DMS153 treated with DMSO at 0.1 percent for 48 hours (cell line): ENCODE measurements at regions not wholly inside any gene's neighbourhood (a gene's known extent, or its start where the extent isn't known, plus 50 kb on each side); places are given as distances from the start of the nearest gene placed in this dataset.
"Not testable (repeated sequence)": the region's sequence is repeated elsewhere in the genome, so short reads cannot be mapped to it uniquely, and the experiment has no call there.

Experiments used
- DNase-seq: peaks from one replicate; lab custom pipeline; 2025; ENCODE audit not compliant: unreplicated experiment; lab: John Stamatoyannopoulos, UW

DNA sequence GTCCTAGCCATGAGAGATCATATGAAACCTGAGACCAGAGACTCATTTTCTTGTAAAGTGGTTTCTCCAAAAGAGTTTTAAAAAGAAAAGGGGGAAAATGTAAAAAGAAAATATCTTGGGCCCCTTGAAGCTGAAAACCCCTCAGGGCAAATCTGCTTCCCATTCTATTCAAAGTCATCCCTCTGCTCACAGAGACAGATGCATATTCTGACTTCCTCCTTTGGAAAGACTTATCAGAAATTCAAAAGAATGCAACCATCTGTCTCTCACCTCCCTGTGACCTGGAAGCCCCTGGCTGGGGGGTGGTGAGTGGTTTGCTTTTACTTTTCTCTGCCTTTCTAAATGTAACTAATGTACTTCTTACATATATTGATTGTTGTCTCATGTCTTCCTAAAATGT is 1154.8 kb downstream of the NSUN3 start:
- DNase-seq, result no peak

DNA sequence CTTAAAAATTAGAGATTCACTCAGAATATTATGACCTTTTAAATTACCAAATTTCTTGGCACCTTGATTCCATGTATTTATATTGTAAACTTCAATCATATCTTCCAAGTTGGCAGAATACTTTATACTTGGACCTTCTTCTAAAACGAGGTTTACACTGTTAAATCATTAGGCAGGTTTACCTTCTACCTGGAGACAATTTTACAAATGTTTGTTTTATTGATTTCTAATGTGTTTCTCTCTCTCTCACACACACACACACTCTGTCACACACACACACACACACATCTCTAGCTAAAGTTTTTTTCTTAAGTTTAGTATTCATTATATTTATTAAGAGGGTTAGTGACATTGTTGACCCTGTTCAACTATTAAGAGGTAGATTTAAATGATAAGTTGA is 1155.6 kb downstream of the NSUN3 start:
- no peak for DNase-seq

DNA sequence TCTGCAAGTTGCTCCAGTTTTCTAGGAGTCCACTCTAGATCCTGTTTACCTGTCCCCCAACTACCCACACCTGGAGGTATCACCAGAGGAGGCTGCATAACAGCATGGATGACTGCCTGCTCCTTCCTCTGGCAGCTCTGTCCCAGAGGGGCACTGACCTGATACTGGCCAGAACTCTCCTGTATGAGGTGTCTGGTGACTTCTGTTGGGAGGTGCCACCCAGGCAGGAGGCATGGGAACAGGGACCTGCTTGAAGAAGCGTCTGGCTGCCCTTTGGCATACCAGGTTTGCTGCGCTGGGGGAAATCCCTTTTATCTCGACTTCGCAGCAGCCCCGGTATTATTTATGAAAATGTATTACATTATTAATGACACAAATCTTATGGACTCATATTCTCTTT is 1163.6 kb downstream of the NSUN3 start:
- no peak for DNase-seq

GRCh38 chr3:95227092-95227491 is 1164.2 kb downstream of the NSUN3 start:
- no peak for DNase-seq

- DNase-seq, result no peak
Measured at GRCh38 chr3:95228416-95228815, 1165.6 kb downstream of the NSUN3 start.

DNA sequence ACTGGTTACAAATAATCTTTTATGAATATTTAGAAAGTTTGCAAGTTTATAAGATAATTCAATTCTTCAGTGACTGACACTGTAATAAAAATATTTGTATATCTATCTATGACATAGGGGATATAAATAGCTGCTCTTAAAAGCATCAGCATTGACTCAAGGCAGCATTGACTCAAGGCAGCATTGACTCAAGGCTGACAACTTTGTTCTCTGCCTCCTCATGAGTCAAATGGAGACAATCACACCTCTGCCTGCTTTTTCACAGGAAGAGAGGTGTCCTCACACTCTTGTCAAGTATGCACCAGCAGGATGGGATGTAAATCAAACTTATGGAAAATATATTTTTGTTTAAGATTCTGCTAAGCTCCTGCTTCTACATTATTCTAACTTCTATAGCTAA is 1173.1 kb downstream of the NSUN3 start:
- DNase-seq, result no peak

DNA sequence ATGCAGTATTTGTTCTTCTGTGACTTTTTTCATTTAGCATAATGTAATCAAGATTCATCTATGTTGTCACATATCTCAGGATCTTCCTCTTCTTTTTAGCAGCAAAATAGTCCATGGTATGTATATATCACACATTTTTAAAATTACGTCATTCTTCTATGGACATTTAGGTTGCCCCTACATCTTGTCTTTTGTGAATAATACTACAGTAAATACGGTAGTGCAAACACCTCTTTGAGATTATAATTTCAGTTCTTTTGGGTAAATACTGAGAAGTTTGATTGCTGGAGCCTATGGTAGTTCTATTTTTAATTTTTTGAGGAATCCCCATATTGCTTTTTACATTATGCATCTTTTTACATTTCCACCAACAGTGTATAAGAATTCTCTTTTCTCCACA is 1174.9 kb downstream of the NSUN3 start:
- no peak for DNase-seq

DNA sequence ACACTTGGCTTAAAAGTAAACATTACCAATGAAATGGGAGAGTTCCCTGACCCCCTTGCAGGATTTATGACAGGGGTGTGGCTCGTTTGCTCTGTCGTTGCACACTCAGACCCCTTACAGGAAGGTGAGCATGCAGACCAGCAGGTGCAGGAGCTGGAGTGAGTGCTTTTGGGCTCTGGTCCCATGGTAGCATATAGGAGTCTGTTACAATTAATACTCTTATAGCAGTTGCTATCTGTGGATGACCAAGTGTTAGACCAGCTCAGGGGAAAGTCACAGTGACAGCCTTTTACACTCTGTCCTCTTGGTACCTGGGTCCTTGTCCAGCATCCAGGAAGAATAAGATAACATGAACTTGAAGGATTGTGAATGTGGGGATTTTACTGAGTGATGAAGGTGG is 1177.5 kb downstream of the NSUN3 start:
- DNase-seq, result no peak

- DNase-seq, result not testable (repeated sequence)
Measured at GRCh38 chr3:95241256-95241655, 1178.4 kb downstream of the NSUN3 start.

- no peak for DNase-seq
Measured at GRCh38 chr3:95246413-95246812, 1183.6 kb downstream of the NSUN3 start.

DNA sequence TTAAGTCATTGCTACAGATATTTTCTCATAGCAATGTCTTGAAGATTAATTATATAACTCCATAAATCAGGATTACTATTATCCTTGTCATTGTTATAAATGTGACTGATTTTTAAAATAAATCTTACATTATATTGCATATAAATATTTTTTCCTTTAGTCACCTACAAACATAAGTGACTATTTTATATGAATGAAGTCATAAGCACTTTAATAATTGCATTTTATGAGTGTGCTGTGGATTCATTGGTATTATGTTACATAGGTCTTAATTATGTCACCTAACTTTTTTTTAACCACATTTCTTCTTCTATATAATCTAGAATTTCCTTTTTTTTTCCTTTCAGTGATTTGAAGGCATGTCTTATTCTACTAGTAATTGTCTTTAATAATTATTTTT is 1191.2 kb downstream of the NSUN3 start:
- DNase-seq, result no peak

GRCh38 chr3:95254758-95255157 is 1191.9 kb downstream of the NSUN3 start:
- no peak for DNase-seq

DNA sequence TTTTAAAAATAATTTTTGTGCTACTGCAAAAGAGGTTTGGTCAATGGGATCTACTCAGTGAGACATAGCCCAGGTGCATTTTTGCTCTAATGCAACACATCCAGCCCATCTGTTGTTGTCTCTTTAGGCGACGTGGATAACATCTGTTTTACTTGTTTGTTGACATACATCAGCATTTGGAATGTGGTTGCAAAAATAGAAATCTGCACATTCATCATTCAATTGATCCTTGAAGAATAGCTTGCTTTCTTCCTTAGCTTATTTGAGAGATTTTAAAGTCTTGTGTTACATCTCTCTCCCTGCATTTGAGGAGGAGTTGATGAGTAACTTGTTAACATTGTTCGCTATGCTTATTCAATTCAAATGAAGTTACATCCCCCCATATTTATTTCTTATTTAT is 1202.3 kb downstream of the NSUN3 start:
- DNase-seq, result no peak

DNA sequence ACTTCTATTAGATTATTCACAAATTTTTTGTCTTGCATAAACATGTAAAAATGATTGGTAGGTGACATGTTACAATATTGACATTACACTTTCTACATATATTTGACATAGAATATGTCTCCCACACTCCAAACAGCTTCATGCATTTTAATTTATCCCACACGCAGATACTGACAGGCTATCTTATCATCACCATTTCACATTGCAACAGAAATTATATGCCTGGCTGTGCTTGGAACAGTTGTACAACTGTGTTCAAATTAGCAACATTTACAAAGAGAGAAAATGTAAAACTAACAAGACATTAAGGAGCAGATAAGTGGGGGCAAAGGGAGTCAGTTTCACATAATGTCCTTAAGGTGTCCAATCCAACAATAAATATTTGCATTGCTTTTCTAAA is 1208.5 kb downstream of the NSUN3 start:
- no peak for DNase-seq

GRCh38 chr3:95272166-95272565 is 1209.3 kb downstream of the NSUN3 start:
- no peak for DNase-seq

DNA sequence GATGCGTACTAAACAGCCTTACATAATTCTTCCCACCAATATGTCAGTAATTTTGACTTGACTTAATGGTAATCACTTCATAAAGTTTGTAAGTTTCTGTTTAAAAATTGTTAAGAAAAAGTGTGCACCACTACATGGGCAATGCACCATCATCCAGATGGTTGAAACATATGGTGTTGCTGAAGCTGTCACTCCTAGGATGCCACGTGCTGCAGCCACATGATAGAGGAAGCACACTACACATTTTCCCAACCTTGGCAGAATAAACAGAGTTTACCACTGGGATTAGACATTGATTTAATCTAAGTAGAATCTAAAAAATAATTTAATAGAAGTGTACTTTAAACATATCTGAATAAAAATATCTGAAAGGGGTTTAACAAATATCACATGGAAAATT is 1209.9 kb downstream of the NSUN3 start:
- no peak for DNase-seq

DNA sequence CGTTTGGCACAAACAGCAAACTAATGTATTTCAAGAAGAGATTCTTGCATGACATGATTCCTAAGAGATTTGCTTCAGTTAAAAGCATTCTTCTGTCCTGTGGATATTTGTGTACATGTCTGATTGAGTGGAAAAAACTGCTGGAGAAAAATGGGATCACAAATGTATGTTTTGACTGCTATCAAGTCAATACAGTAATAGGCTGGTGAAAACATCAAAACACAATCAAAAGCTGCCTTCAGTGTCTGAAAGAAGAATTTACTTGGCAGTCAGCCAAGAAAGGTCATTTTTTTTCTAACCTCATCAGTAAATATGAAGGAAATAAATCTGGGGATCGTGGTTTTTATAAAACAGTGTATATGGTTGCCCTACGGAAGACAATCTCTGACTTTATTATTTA is 1214.8 kb downstream of the NSUN3 start:
- DNase-seq, result no peak

DNA sequence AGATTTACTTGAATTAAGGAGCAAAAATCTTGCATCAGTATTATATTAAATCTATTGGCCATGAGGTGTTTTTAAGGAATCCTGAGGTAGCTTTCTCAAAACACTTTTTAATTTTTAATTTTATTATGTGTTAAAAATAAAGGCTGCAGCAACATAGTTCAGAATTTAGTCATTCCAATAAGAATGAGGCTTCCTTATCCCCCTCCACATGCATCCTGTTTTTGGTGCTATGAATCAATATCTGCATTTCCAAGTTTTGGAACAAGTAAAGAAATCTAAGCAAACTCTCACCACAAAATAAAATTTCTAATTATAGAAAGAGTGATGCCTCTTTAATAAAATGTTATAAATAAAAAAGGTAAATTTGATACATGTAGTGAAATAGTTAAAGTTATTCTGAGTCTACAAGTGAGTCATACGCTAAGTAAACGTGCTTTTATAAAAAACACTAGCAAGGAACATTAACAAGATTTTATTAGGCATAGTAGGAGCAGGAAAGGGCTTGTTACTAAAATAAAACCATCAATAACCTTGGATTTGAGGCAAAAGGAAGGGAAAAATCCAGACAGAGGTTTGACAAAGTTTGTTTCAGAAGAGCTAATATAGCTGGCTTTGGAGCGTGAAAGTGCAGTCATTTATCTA is 1218.0 kb downstream of the NSUN3 start:
- DNase-seq, result no peak

DNA sequence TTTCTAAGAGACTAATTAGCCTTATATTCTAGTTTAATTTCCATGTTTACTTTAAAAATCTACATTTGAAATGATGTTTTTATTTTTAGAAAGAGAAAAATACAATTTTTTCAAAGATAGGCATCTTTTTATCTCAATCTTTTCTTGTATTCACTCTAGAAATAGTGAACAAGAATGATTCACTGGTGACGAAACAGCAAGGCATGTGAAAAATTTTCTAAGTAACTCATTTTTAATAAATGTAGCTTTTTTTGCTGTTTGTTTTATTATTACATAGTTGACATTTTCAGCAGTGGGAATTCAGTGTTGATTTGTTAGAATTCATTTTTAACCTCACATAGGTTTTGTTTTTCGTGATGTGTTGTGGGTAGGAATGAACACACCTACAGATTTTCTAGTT is 1226.4 kb downstream of the NSUN3 start:
- DNase-seq, result no peak

DNA sequence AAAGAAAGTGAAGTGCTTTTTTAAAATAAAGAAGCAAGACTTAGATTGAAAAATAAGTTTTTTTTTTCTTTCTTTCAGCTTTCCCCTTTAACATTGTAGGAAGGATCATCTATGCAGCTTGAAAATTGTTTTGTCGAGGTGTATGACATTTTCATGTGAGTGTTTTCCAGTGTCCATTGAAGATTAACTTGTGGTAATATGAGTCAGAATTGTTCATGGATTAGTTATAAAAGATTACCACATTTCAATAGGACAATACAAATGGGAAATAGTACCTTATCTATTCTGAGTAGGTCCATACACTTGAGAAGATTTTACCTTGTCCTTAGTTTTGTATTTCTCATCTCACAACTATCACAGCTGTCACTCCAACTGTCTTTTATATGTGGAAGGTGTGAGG is 1234.7 kb downstream of the NSUN3 start:
- DNase-seq, result no peak

GRCh38 chr3:95302044-95302443 is 1239.2 kb downstream of the NSUN3 start:
- no peak for DNase-seq

DNA sequence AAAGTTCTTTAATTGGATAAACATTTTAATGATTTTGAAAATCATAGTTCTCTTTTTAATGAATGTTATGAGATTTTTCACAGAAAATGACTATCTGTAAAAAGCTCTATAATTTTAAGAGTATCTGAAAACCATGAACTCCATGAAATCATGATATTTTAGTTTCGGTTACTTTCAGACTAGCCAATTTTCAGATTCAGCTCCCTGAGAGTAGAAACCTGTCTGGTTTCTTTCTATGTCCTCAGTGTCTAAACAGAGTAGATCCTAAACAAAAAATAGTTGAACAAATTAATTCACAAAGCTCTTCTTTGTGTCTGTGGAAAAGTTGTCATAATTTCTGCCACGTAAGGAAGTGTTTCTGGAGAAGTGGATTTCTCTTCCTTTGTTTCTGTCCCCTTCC is 1247.7 kb downstream of the NSUN3 start:
- DNase-seq, result no peak

DNA sequence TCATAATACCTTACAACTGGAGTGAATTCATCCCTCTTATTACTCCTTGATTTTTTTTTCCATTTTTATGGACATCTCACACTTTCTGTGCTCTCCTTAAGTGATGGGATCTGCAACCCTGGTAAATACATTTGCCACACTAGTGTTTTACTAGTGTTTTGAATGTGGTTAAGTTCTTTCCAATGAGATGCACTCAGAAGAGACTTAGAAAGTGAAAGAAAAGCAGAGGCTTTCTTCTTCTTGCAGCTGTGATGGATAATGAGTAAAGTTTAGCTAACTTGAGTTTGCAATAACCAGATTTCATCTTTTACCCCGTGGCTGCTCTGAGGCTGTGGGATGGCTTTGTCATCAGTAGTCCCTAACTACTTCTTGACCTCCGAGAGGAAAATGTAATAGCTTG is 1248.4 kb downstream of the NSUN3 start:
- no peak for DNase-seq

- no peak for DNase-seq
Measured at GRCh38 chr3:95312650-95313049, 1249.8 kb downstream of the NSUN3 start.
